CD4-positive, CD25-positive, alpha-beta regulatory T cell (primary cell): ENCODE measurements at regions not wholly inside any gene's neighbourhood (a gene's known extent, or its start where the extent isn't known, plus 50 kb on each side); places are given as distances from the start of the nearest gene placed in this dataset.

ENCODE experiments used
- ATAC-seq, 2 donors: fragments of 150-1000 bp; cut with Tn5 transposase; one replicate each; pipeline ENCODE4 v1.10.0; 2021; ENCODE audit warnings: low read depth in 2 of 2, moderate number of reproducible peaks in 2 of 2, moderate library complexity in 1 of 2
- DNase-seq, 3 donors: peaks; one replicate each; pipeline versions ENCODE4 v3.0.0 to v3.0.0-alpha.2; 2012 to 2022; ENCODE audit warnings: mixed read lengths in 1 of 3
- H3K27ac ChIP-seq: one replicate; pipeline ENCODE4 v1.7.0; 2013; ENCODE audit warnings: mild to moderate bottlenecking, low read length; ENCODE audit not compliant: insufficient read depth, poor library complexity, severe bottlenecking
- H3K27me3 ChIP-seq: one replicate; pipeline ENCODE4 v1.7.0; 2013; ENCODE audit warnings: low read length; ENCODE audit not compliant: control insufficient read depth, insufficient read depth
- H3K36me3 ChIP-seq: one replicate; pipeline ENCODE4 v1.7.0; 2013; ENCODE audit warnings: mild to moderate bottlenecking, low read length, moderate library complexity; ENCODE audit not compliant: control insufficient read depth, insufficient read depth
- H3K4me1 ChIP-seq: 2 replicates; pipeline ENCODE4 v1.7.0; 2013; ENCODE audit warnings: mild to moderate bottlenecking, low read length; ENCODE audit not compliant: insufficient read depth, control insufficient read depth, poor library complexity, severe bottlenecking
- H3K4me3 ChIP-seq: one replicate; pipeline ENCODE4 v1.7.0; 2013; ENCODE audit warnings: low read depth, mild to moderate bottlenecking, low read length, moderate library complexity
- H3K9me3 ChIP-seq, 2 experiments: 1 replicate in 1 of 2; 2 replicates in 1 of 2; pipeline ENCODE4 v1.7.0; 2013; ENCODE audit warnings: low read length in 2 of 2, mild to moderate bottlenecking in 1 of 2, moderate library complexity in 1 of 2; ENCODE audit not compliant: control insufficient read depth in 2 of 2
- H3K27ac Mint-ChIP-seq, 3 donors: one replicate each; pipeline ENCODE4 v1.8.0; 2020 to 2022; ENCODE audit warnings: mild to moderate bottlenecking in 3 of 3, mixed read lengths in 3 of 3, moderate library complexity in 2 of 3
- H3K27me3 Mint-ChIP-seq: one replicate; pipeline ENCODE4 v1.8.0; 2022; ENCODE audit warnings: mild to moderate bottlenecking, mixed read lengths
- H3K36me3 Mint-ChIP-seq: one replicate; pipeline ENCODE4 v1.8.0; 2020; ENCODE audit warnings: mixed read lengths
- H3K4me1 Mint-ChIP-seq, 4 donors: one replicate each; pipeline ENCODE4 v1.8.0; 2020 to 2022; ENCODE audit warnings: mixed read lengths in 4 of 4, mild to moderate bottlenecking in 1 of 4
- H3K4me3 Mint-ChIP-seq, 4 donors: one replicate each; pipeline ENCODE4 v1.8.0; 2020 to 2022; ENCODE audit warnings: mild to moderate bottlenecking in 4 of 4, mixed read lengths in 4 of 4, moderate library complexity in 3 of 4
- H3K9me3 Mint-ChIP-seq, 7 donors: one replicate each; pipeline ENCODE4 v1.8.0; 2020 to 2022; ENCODE audit warnings: mixed read lengths in 7 of 7, mild to moderate bottlenecking in 3 of 7, moderate library complexity in 2 of 7

GRCh38 chr5:30960036-30960435 is 233.4 kb upstream of the CDH6 start:
- no peak overlapping the region for H3K4me3 Mint-ChIP-seq
- no peak overlapping the region for H3K27ac Mint-ChIP-seq
- H3K4me1 ChIP-seq: no peaks in the 10 kb centered on the region
- no peaks in the 10 kb centered on the region for H3K36me3 ChIP-seq
- no peak overlapping the region for H3K4me3 ChIP-seq
- DNase-seq (no peak), ATAC-seq (no peak)
- no peaks in the 10 kb centered on the region for H3K27me3 Mint-ChIP-seq
- no peaks in the 10 kb centered on the region for H3K27me3 ChIP-seq
- H3K9me3 ChIP-seq: no peaks in the 10 kb centered on the region
- H3K9me3 Mint-ChIP-seq: peaks cover 0 to 13% (median 4%) of the 10 kb centered on the region in 7 donors
- H3K36me3 Mint-ChIP-seq: no peaks in the 10 kb centered on the region
- H3K27ac ChIP-seq: no peak overlapping the region
- H3K4me1 Mint-ChIP-seq: no peaks in the 10 kb centered on the region

DNA sequence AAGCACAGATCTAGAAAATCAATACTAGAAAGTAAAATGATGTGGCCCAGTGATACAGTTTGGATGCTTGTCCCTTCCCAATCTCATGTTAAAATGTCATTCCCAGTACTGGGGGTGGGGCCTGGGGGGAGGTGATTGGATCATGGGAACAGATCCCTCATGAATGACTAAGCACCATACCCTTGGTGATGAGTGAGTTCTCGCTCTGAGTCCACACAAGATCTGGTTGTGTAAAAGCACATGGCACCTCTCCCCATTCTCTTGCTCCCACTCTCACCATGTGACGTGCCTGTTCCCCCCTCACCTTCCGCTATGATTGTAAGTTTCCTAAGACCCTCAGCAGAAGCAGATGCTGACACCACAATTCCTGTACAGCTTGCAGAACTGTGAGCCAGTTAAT is 234.2 kb upstream of the CDH6 start:
- no peaks in the 10 kb centered on the region for H3K9me3 ChIP-seq
- no peak overlapping the region for H3K4me3 ChIP-seq
- Mint-ChIP-seq H3K36me3 (no peaks in the 10 kb centered on the region), H3K4me3 (no peak overlapping the region), H3K9me3 (peaks cover 0 to 13% (median 2%) of the 10 kb centered on the region in 7 donors), H3K4me1 (no peaks in the 10 kb centered on the region), H3K27me3 (no peaks in the 10 kb centered on the region), H3K27ac (no peak overlapping the region)
- ATAC-seq (no peak), DNase-seq (no peak)
- H3K36me3 ChIP-seq: no peaks in the 10 kb centered on the region
- no peaks in the 10 kb centered on the region for H3K27me3 ChIP-seq
- no peaks in the 10 kb centered on the region for H3K4me1 ChIP-seq
- no peak overlapping the region for H3K27ac ChIP-seq

- no peaks in the 10 kb centered on the region for H3K36me3 ChIP-seq
- ATAC-seq (no peak), DNase-seq (no peak)
- no peaks in the 10 kb centered on the region for H3K36me3 Mint-ChIP-seq
- H3K4me3 Mint-ChIP-seq: no peak overlapping the region
- H3K9me3 Mint-ChIP-seq: peaks cover 0 to 18% (median 3%) of the 10 kb centered on the region in 7 donors
- no peak overlapping the region for H3K4me3 ChIP-seq
- H3K9me3 ChIP-seq: no peaks in the 10 kb centered on the region
- no peak overlapping the region for H3K27ac ChIP-seq
- no peaks in the 10 kb centered on the region for H3K27me3 Mint-ChIP-seq
- no peaks in the 10 kb centered on the region for H3K4me1 ChIP-seq
- H3K27ac Mint-ChIP-seq: no peak overlapping the region
- H3K4me1 Mint-ChIP-seq: no peaks in the 10 kb centered on the region
- no peaks in the 10 kb centered on the region for H3K27me3 ChIP-seq
Measured at GRCh38 chr5:30957591-30957990, 235.9 kb upstream of the CDH6 start.

DNA sequence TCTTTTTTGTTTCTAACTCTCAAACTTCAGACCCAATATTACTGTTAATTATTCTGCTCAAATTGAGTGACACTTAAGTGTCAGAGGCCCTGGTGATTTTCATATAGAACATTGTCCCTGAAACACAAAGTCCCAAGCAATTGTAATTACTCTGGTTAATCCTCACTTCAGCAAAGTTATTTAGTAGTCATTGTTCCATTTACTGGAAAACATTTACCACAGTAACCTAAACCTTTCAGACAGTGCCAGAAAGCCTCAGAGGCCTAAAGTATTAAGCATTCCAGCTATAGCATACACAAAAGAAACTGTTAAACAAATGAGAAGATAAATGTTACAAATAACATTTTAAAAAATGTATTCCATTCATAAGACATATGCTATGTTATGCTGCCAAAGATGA is 237.2 kb upstream of the CDH6 start:
- Mint-ChIP-seq H3K4me1 (no peaks in the 10 kb centered on the region), H3K27me3 (no peaks in the 10 kb centered on the region), H3K4me3 (no peak overlapping the region), H3K27ac (no peak overlapping the region), H3K36me3 (no peaks in the 10 kb centered on the region), H3K9me3 (peaks cover 0 to 16% (median 4%) of the 10 kb centered on the region in 7 donors)
- no peaks in the 10 kb centered on the region for H3K9me3 ChIP-seq
- H3K27ac ChIP-seq: no peak overlapping the region
- no peak for ATAC-seq
- H3K4me3 ChIP-seq: no peak overlapping the region
- DNase-seq: no peak
- no peaks in the 10 kb centered on the region for H3K4me1 ChIP-seq
- H3K36me3 ChIP-seq: no peaks in the 10 kb centered on the region
- H3K27me3 ChIP-seq: no peaks in the 10 kb centered on the region

GRCh38 chr5:30937070-30937469 is 256.4 kb upstream of the CDH6 start:
- Histone ChIP-seq H3K4me1 (no peaks in the 10 kb centered on the region), H3K36me3 (no peaks in the 10 kb centered on the region), H3K27me3 (no peaks in the 10 kb centered on the region), H3K27ac (no peak overlapping the region), H3K9me3 (no peaks in the 10 kb centered on the region), H3K4me3 (no peak overlapping the region)
- no peak for ATAC-seq
- Mint-ChIP-seq H3K9me3 (peaks cover 0 to 12% (median 2%) of the 10 kb centered on the region in 7 donors), H3K4me3 (no peak overlapping the region), H3K4me1 (no peaks in the 10 kb centered on the region), H3K27me3 (no peaks in the 10 kb centered on the region), H3K27ac (no peak overlapping the region), H3K36me3 (no peaks in the 10 kb centered on the region)
- DNase-seq: no peak

DNA sequence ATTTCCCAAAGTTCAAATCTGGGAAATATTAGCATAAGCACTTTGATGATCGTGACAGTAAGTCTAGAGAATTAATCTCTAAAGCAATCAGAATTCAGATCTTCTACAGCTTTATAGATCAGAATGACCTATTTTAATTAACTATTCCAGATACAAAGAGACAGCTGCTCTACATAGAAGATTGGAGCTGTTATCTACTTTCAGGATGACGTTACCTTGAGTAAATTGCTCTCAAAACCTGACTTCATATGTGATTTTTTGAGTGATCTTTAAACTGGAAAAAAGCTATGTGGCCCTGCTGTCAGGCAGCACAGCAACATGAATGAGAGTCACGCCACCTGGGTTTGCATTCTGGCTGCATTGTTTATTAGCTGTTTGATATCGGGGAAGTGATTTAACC is 259.9 kb upstream of the CDH6 start:
- Histone ChIP-seq H3K27ac (no peak overlapping the region), H3K27me3 (no peaks in the 10 kb centered on the region), H3K9me3 (no peaks in the 10 kb centered on the region), H3K4me1 (no peaks in the 10 kb centered on the region), H3K4me3 (no peak overlapping the region), H3K36me3 (no peaks in the 10 kb centered on the region)
- ATAC-seq: no peak
- Mint-ChIP-seq H3K9me3 (peaks cover 2 to 16% (median 4%) of the 10 kb centered on the region in 7 donors), H3K27ac (no peak overlapping the region), H3K4me3 (no peak overlapping the region), H3K27me3 (no peaks in the 10 kb centered on the region), H3K36me3 (no peaks in the 10 kb centered on the region), H3K4me1 (no peaks in the 10 kb centered on the region)
- no peak for DNase-seq

GRCh38 chr5:30932273-30933017 is 261.0 kb upstream of the CDH6 start:
- H3K27me3 Mint-ChIP-seq: no peaks in the 10 kb centered on the region
- no peaks in the 10 kb centered on the region for H3K4me1 ChIP-seq
- no peaks in the 10 kb centered on the region for H3K36me3 ChIP-seq
- no peaks in the 10 kb centered on the region for H3K9me3 ChIP-seq
- no peak overlapping the region for H3K4me3 ChIP-seq
- H3K4me1 Mint-ChIP-seq: no peaks in the 10 kb centered on the region
- DNase-seq: no peak
- no peak overlapping the region for H3K27ac Mint-ChIP-seq
- H3K9me3 Mint-ChIP-seq: peaks cover 3 to 13% (median 4%) of the 10 kb centered on the region in 7 donors
- H3K27ac ChIP-seq: no peak overlapping the region
- ATAC-seq: no peak
- no peaks in the 10 kb centered on the region for H3K36me3 Mint-ChIP-seq
- H3K27me3 ChIP-seq: no peaks in the 10 kb centered on the region
- H3K4me3 Mint-ChIP-seq: no peak overlapping the region

GRCh38 chr5:30930736-30931135 is 262.8 kb upstream of the CDH6 start:
- peaks cover 3 to 15% (median 6%) of the 10 kb centered on the region in 7 donors for H3K9me3 Mint-ChIP-seq
- H3K4me1 ChIP-seq: no peaks in the 10 kb centered on the region
- H3K4me1 Mint-ChIP-seq: no peaks in the 10 kb centered on the region
- no peak overlapping the region for H3K27ac ChIP-seq
- no peak overlapping the region for H3K27ac Mint-ChIP-seq
- no peaks in the 10 kb centered on the region for H3K27me3 Mint-ChIP-seq
- DNase-seq (no peak), ATAC-seq (no peak)
- no peaks in the 10 kb centered on the region for H3K36me3 Mint-ChIP-seq
- H3K4me3 Mint-ChIP-seq: no peak overlapping the region
- no peaks in the 10 kb centered on the region for H3K9me3 ChIP-seq
- no peak overlapping the region for H3K4me3 ChIP-seq
- no peaks in the 10 kb centered on the region for H3K27me3 ChIP-seq
- no peaks in the 10 kb centered on the region for H3K36me3 ChIP-seq
